ENCODE measurements at regions not wholly inside any gene's neighbourhood (a gene's known extent, or its start where the extent isn't known, plus 50 kb on each side); places are given as distances from the start of the nearest gene placed in this dataset.

- no peak for TF ChIP-seq CTCF (IDR thresholded peaks at IDR 0.05)
- no peak for TF ChIP-seq POLR2A (IDR thresholded peaks at IDR 0.05)
- TF ChIP-seq EP300 (IDR thresholded peaks at IDR 0.05), result no peak
Observed at GRCh38 chr17:77465358-77466041, 324.7 kb downstream of the SEC14L1 start.
